Activated CD4-positive, alpha-beta T cell treated with anti-CD3 and anti-CD28 coated beads for 48 hours (primary cell): ENCODE measurements at regions not wholly inside any gene's neighbourhood (a gene's known extent, or its start where the extent isn't known, plus 50 kb on each side); places are given as distances from the start of the nearest gene placed in this dataset.
A peak's percentile ranks its signal among the peaks of the same experiment; 100 is the strongest.

Experiments used
- DNase-seq: peaks from one replicate; pipeline ENCODE4 v3.0.0-alpha.2; 2020

DNA sequence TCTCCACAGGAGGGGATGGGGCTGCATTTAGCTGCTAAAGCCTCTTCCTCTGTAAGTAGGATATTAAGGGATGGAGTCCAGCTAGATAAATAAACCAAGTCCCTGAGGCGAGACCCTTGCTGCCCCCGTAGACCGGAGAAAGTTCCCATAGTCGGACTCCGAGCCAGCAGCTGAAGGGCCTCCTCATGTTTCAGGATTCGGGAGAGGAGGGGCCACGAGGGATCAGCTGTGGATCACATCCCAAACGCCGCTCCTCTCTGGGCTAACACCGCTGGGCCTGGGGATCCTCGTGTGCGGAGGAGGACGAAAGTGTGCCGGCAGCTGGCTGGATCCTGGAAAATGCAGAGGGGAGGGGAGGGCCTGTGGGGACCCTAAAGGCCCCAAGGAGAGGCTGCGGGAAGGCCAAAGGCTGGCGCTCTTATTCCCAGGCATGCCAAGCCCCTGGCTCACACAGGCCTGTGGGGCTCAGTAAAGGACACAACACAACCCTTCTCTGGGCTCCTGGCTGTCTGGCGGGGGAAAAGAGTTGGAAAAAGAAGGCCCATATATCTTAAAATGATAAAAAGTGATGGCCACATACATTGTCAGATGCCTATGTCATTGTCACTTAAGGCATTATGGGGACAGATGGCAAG is 82.5 kb upstream of the TMEM72 start:
- no peak for DNase-seq

GRCh38 chr10:44829426-44829825 is 81.7 kb upstream of the TMEM72 start:
- no peak for DNase-seq

GRCh38 chr10:44830022-44830421 is 81.1 kb upstream of the TMEM72 start:
- no peak for DNase-seq

GRCh38 chr10:44831581-44831980 is 79.6 kb upstream of the TMEM72 start:
- DNase-seq: no peak

DNA sequence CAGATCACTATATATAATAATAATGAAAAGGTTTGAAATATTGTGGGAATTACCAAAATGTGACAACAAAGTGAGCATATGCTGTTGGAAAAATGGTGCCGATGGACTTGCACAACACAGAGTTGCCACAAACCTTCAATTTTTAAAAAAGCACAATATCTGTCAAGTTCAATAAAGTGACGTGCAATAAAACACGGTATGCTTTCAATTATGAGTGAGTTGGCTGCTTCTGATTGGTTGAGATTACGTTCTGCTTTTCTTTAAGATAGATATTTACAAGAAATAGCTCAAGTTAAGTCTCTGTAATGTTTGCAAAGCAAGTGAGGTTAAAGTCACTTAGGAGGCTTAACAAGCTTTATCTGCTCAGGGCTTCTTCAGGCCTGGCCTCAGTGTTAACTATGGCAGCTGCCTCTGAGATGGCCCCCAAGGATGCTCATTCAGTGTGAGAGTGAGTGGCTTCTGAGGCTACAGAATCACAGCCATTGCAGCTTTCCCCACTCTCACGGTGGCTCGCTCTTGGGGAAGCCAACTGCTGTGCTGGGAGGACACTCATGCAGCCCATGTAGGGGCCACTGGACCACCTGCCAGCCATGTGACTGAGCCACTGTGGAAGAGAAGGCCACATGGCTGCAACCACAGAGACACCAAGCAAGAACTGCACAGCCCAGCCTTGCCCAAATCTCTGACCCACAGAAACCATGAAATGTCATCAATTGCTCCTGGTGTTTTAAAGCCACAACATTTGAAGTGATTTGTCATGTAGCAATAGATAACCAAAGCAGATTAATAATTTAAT is 78.3 kb upstream of the TMEM72 start:
- no peak for DNase-seq

DNA sequence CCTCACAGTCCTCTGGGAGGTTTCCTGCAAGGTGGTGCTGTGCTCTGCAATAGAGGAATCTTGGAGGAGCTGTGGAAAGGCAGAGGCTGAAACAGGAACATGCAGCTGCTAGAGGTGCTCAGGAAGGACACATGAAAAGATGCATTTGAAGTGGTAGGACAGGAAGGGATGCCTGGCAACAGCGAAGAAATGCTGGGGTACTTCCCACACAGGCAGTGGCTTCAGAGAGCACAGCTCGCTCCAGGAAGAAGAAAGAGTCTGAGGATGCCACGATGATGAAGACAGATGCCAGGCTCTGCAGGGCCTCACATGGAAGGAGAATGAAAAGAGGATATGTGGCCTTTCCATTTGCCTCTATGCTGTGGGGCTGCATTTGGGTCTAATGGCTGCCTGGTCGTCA is 77.0 kb upstream of the TMEM72 start:
- no peak for DNase-seq

- DNase-seq: no peak
These were observed 75.8 kb upstream of the TMEM72 start for GRCh38 chr10:44835300-44835699.

GRCh38 chr10:44843484-44843883 is 67.7 kb upstream of the TMEM72 start:
- no peak for DNase-seq

- no peak for DNase-seq
These were observed 65.6 kb upstream of the TMEM72 start for GRCh38 chr10:44845361-44846175.

DNA sequence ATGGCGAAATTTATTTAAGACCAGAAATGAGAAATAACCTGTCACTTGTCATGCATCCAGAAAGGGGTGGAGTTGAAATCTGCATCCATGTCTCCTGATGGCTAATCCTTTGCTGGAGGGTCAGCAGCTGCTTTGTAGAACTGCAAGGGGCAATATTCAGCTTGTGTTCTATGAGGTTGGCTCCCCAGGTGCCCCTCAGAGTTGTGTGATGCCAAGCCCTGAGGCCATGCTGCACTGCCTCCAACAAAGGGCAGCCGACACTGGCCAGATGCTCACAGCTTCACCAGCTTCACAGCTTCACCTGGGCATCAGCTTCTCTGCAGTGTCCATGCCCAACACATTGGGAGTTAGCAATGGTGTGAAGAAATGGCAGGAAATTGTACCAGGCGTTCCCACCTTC is 64.0 kb upstream of the TMEM72 start:
- DNase-seq: no peak

- DNase-seq: no peak
These were observed 62.9 kb upstream of the TMEM72 start for GRCh38 chr10:44848211-44848610.

GRCh38 chr10:44849936-44850335 is 61.2 kb upstream of the TMEM72 start:
- no peak for DNase-seq

DNA sequence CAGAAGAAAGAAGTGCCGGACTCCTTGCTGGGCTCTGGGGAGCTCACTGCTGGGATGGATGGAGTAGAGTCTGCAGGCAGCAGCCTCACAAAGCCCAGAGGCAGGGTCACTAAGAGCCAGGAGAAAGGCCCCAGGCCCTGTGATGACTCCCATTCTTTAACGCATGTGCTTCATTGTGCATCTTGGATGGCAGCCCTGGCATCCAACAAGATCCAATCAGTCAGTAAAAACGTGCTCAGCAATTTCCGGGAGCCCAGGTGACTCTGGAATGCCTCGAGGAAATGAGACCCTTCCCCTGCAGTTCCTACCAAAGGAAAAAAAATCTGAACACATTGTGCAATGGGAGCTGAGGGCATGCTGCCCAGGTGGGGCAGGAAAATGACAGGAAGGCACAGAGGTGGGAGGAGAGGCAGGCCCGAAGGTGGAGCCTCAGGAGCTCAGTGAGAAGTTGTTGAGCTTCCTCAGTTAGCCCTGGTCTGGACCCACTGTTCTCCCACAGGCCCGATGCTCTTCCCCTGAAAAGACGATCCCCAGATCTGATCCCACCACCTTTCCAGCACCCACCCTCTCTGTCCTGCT is 60.7 kb upstream of the TMEM72 start:
- DNase-seq: no peak

GRCh38 chr10:44851413-44851812 is 59.7 kb upstream of the TMEM72 start:
- DNase-seq: no peak

GRCh38 chr10:44851881-44852280 is 59.3 kb upstream of the TMEM72 start:
- DNase-seq: no peak

DNA sequence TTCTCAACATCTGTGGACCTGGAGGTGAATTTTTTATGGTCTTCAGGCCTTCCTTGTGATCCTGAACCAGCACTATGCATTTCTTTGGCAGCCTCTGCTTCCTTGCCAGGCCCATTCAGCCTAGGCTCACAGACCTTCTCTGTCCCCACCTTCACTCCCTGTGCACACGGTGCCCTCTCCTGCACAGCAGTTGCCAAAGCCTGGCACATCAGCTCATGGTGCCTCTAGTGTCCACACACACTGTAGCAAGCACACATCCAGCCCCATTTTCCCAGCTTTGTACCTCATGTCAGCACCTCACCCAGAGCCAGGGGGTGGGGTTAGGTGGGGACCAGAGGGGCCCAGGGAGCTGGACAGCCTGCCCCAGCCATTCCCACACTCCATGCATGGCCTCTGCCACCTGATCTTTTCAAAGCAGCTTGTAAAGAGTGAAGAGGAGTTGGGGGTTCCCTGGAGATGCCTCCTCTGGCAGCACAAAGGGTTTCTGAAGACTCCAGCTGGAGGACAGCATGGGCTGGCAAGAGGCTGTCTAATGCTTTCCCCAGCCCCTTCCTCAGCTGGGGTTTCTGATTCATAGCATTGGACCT is 57.9 kb upstream of the TMEM72 start:
- DNase-seq: no peak

- no peak for DNase-seq
These were observed 57.3 kb upstream of the TMEM72 start for GRCh38 chr10:44853796-44854195.

DNA sequence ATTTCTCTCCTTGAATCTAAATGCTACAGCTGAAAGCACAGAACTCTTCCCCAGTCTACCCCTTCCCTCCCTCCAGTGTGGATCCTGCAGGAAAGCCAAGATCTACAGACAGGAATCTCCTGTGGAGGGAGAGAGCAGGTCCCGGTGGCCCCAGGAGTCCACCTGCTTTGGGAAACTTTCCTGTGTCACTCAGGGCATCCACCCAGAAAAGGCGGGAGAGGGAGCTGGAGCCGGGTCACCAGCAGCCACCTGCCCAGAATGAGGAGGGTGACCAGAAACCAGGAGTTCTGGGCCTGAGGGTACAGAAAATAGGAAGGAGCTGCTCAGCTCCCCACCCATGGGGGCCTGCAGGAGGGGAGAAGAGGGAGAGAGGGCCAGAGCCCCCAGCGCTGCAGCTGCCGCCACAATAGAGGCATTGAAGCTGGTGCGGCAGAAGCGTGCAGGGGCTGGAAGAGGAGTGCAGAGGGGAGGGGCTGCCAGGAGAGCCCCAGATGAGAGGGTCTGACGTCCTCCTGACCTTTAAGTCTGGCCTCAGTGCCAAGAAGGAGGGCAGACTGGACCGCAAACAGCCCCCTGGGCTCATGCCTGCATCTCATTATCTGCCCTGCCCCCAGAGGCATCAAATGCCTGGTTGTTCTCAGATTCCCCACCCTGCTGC is 56.3 kb upstream of the TMEM72 start:
- DNase-seq: no peak

- no peak for DNase-seq
These were observed 54.4 kb upstream of the TMEM72 start for GRCh38 chr10:44856696-44857095.

- peak; percentile 74 for DNase-seq
These were observed 53.6 kb upstream of the TMEM72 start for GRCh38 chr10:44857363-44858016.

GRCh38 chr10:44858017-44858371 is 53.1 kb upstream of the TMEM72 start:
- DNase-seq: no peak

- no peak for DNase-seq
These were observed 52.1 kb upstream of the TMEM72 start for GRCh38 chr10:44858988-44859387.
